ENCODE measurements at regions not wholly inside any gene's neighbourhood (a gene's known extent, or its start where the extent isn't known, plus 50 kb on each side); places are given as distances from the start of the nearest gene placed in this dataset.

DNA sequence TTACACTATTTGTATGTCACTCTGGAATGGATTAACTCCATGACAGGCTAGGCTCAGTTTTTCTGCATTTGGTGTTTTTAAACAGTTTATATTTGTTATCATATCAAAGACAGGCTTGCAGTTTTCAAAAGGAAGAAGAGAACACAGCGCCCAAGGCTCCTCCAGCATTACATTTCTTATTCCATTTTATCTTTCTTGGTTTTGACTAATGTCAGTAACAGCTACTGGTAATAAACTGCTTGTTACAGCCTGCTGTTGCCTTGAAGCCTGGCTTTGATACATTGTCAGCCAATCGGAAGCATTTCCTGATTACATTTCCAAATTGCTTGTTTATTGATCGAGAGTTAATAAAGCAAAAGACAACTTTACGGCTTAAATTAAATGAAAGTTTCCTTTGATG is 166.0 kb upstream of the MDFIC start:
- H3K9me3 ChIP-seq (ENCODE audit: control insufficient read depth, low read depth, low read length), result no peaks in the 10 kb centered on the region
- no peak overlapping the region for H3K27ac ChIP-seq (ENCODE audit: low read length)
- no peaks in the 10 kb centered on the region for H3K27me3 ChIP-seq (ENCODE audit: control insufficient read depth, insufficient read depth, low read length)
- no peak overlapping the region for H3K4me3 ChIP-seq (ENCODE audit: low read length)
- H3K9ac ChIP-seq (ENCODE audit: low read length), result no peak overlapping the region
- H3K36me3 ChIP-seq (ENCODE audit: control insufficient read depth, low read depth, low read length), result no peaks in the 10 kb centered on the region
- no peaks in the 10 kb centered on the region for H3K4me1 ChIP-seq (ENCODE audit: control insufficient read depth, low read depth, low read length)

DNA sequence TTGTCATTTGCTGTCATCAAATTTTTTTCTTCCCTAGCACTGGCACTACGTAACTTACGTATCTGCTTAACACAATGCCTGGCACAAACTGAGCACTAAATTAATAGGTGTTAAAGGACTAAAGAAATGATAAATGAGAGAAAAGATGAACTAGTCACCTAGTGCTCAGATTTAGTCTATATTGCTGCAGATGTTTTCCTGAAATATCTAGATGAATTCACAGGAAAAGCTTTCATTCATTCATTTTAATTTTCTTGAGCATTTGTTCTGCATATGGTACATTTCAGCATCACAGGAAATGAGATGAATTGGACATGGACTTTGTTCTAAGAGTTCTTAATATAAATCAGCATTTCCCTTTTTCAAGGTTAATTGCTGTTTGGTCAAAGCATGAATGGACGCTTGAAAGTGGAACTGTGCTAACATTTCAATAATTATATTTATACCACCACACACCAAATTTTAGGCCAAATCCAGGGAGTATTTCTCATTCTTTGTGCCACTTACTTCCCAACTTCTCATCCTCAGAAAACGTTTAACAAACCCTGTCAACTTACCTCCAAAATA is 163.2 kb upstream of the MDFIC start:
- Histone ChIP-seq H3K4me3 (ENCODE audit: low read length) (no peak overlapping the region), H3K9ac (ENCODE audit: low read length) (no peak overlapping the region), H3K36me3 (ENCODE audit: control insufficient read depth, low read depth, low read length) (no peaks in the 10 kb centered on the region), H3K27ac (ENCODE audit: low read length) (no peak overlapping the region), H3K9me3 (ENCODE audit: control insufficient read depth, low read depth, low read length) (no peaks in the 10 kb centered on the region), H3K27me3 (ENCODE audit: control insufficient read depth, insufficient read depth, low read length) (no peaks in the 10 kb centered on the region), H3K4me1 (ENCODE audit: control insufficient read depth, low read depth, low read length) (no peaks in the 10 kb centered on the region)

DNA sequence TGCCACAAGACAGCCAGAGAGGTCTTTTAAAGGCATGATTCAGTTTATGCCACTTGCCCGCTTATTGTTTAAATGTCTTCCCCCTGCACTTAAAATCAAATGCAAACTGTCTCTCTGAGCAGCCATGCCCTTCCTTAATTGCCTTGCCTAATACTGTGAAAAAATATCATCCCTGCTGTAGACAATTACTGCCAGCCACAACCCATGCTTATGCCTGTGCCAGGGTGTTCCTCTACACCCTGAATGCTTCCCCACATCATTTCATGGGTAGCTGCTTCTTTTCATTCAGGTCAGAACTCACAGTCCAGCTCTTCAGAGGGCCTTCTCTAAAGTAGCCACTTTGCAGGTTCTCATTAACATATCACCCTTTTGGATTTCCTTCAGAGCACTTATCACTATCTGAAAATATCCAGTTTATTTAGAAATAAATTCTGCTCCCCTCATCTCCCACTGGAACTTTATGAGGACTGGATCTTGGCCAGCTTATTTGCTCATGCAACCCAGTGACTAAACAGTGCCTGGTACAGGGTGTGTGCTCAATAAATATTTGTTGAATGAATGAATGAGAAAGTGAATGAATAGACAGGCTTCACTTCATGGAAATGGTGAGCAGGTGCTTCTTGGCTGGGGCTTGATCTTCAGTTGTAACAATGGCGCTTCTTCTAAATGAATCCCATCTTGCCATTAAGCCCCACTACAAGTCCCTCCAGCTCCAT is 162.4 kb upstream of the MDFIC start:
- Histone ChIP-seq H3K4me1 (ENCODE audit: control insufficient read depth, low read depth, low read length) (no peaks in the 10 kb centered on the region), H3K9ac (ENCODE audit: low read length) (no peak overlapping the region), H3K9me3 (ENCODE audit: control insufficient read depth, low read depth, low read length) (no peaks in the 10 kb centered on the region), H3K27me3 (ENCODE audit: control insufficient read depth, insufficient read depth, low read length) (no peaks in the 10 kb centered on the region), H3K27ac (ENCODE audit: low read length) (no peak overlapping the region), H3K36me3 (ENCODE audit: control insufficient read depth, low read depth, low read length) (no peaks in the 10 kb centered on the region), H3K4me3 (ENCODE audit: low read length) (no peak overlapping the region)

DNA sequence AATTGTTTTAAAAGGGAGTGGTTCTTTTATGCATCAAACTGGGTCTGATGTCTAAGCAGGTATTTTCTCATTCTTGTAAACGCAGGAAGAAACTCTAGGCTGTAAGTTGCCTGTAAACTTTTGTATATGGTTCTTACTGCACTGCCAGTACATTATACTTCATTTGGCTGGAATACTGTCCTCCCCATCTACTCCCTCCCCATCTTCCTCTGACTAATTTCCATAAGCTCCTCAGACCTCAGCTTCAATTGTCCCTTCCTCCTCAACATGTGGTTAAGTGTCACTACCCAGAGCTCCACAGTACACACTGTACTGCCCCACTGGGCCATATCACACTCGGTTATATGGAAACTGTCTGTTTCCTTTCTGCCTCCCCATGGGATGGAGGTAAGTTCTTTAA is 161.4 kb upstream of the MDFIC start:
- Histone ChIP-seq H3K36me3 (ENCODE audit: control insufficient read depth, low read depth, low read length) (no peaks in the 10 kb centered on the region), H3K4me3 (ENCODE audit: low read length) (no peak overlapping the region), H3K9me3 (ENCODE audit: control insufficient read depth, low read depth, low read length) (no peaks in the 10 kb centered on the region), H3K4me1 (ENCODE audit: control insufficient read depth, low read depth, low read length) (no peaks in the 10 kb centered on the region), H3K27ac (ENCODE audit: low read length) (no peak overlapping the region), H3K9ac (ENCODE audit: low read length) (no peak overlapping the region), H3K27me3 (ENCODE audit: control insufficient read depth, insufficient read depth, low read length) (no peaks in the 10 kb centered on the region)

DNA sequence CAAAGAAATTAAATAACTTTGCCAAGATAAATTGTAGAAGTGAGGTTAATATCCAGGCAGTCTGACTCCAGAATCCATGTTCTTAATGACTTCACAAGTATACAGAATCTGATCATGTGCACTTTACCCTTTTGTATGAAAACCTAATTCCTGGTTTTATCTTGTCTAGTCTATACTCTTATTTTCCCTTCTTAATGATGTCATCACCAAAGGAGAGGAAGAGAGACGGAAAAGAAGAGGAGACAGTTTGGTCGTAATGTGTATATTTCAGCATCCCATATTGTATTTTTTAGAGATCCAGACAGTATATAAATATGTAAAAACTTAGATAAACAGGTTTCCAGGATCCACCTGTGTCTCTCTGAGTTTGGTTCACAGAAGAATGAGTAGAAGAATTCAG is 159.9 kb upstream of the MDFIC start:
- Histone ChIP-seq H3K36me3 (ENCODE audit: control insufficient read depth, low read depth, low read length) (no peaks in the 10 kb centered on the region), H3K9ac (ENCODE audit: low read length) (no peak overlapping the region), H3K4me1 (ENCODE audit: control insufficient read depth, low read depth, low read length) (no peaks in the 10 kb centered on the region), H3K9me3 (ENCODE audit: control insufficient read depth, low read depth, low read length) (no peaks in the 10 kb centered on the region), H3K27ac (ENCODE audit: low read length) (no peak overlapping the region), H3K4me3 (ENCODE audit: low read length) (no peak overlapping the region), H3K27me3 (ENCODE audit: control insufficient read depth, insufficient read depth, low read length) (no peaks in the 10 kb centered on the region)

DNA sequence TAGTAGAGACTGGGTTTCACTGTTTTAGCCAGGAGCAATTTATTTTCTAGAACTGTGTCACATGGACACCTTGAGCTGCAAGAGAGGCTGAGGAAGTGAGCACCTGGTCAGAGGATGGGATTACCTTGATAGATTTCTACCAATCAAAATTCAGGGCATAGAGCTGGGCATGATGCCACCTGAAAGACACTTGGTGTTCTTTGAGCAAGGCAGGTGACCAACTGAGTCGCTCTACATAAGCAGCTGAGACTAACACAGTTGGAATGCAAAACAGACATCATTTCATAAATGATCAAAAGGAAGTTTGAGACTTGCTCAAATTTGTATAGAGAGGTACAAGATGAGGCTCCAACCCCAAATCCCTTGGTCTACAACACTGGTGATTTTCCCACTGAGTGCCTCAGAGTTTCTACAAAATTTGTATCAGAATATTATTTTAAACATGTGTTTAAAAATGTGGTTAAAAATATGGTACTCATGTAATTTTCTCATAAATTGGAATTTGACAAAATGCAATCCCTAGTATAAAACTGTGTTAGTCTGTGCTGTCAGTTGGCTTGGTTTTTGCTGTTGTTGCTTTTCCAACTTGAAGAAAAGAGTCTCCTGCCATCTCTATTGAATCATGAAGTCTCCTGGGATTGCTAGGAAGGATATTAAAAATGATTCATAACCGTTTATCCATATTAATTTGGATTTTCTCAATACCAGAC is 156.4 kb upstream of the MDFIC start:
- no peaks in the 10 kb centered on the region for H3K27me3 ChIP-seq (ENCODE audit: control insufficient read depth, insufficient read depth, low read length)
- H3K9me3 ChIP-seq (ENCODE audit: control insufficient read depth, low read depth, low read length), result no peaks in the 10 kb centered on the region

DNA sequence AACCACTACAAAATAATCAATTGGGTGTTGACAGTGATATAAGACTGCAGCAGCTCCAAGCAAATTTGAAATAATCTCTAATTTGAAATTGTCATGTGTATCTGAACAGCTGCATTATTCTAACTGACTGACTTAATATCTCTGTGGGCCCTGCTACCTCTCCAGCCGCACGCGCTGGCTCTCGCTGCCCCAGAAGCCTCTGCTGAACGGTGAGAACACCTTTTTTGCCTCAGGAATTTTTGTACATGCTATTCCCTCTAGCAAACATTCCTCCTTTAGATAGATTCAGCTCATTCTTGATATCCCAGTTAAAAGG is 155.9 kb upstream of the MDFIC start:
- no peak overlapping the region for H3K4me3 ChIP-seq (ENCODE audit: low read length)
- no peaks in the 10 kb centered on the region for H3K4me1 ChIP-seq (ENCODE audit: control insufficient read depth, low read depth, low read length)
- no peaks in the 10 kb centered on the region for H3K9me3 ChIP-seq (ENCODE audit: control insufficient read depth, low read depth, low read length)
- H3K36me3 ChIP-seq (ENCODE audit: control insufficient read depth, low read depth, low read length), result no peaks in the 10 kb centered on the region
- H3K27me3 ChIP-seq (ENCODE audit: control insufficient read depth, insufficient read depth, low read length), result no peaks in the 10 kb centered on the region
- H3K9ac ChIP-seq (ENCODE audit: low read length), result no peak overlapping the region
- no peak overlapping the region for H3K27ac ChIP-seq (ENCODE audit: low read length)

More for the DNA sequence above, 156.4 kb upstream of the MDFIC start:
- Histone ChIP-seq H3K4me1 (ENCODE audit: control insufficient read depth, low read depth, low read length) (no peaks in the 10 kb centered on the region), H3K4me3 (ENCODE audit: low read length) (no peak overlapping the region), H3K27ac (ENCODE audit: low read length) (no peak overlapping the region), H3K9ac (ENCODE audit: low read length) (no peak overlapping the region), H3K36me3 (ENCODE audit: control insufficient read depth, low read depth, low read length) (no peaks in the 10 kb centered on the region)

DNA sequence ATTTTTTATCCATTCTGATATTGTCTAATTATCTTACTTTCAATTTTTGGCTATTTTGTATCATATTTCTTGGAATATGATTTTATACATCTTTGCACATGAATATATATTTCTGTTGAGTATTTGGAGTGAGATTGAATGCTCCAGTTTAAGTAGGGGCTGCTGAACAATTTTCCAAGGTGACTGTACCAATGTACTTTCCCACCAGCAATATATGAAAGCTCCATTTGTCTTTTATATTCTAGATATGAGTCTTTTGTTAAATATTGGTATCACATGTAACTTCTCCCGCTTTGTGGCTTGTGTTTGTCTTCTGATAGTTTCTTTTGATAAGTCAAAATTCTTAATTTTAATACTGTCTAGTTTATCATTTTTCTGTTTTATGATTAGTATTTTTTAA is 144.6 kb upstream of the MDFIC start:
- Histone ChIP-seq H3K27ac (ENCODE audit: low read length) (no peak overlapping the region), H3K9me3 (ENCODE audit: control insufficient read depth, low read depth, low read length) (no peaks in the 10 kb centered on the region), H3K4me3 (ENCODE audit: low read length) (no peak overlapping the region), H3K36me3 (ENCODE audit: control insufficient read depth, low read depth, low read length) (no peaks in the 10 kb centered on the region), H3K9ac (ENCODE audit: low read length) (no peak overlapping the region), H3K27me3 (ENCODE audit: control insufficient read depth, insufficient read depth, low read length) (no peaks in the 10 kb centered on the region), H3K4me1 (ENCODE audit: control insufficient read depth, low read depth, low read length) (peaks cover 7% of the 10 kb centered on the region)

DNA sequence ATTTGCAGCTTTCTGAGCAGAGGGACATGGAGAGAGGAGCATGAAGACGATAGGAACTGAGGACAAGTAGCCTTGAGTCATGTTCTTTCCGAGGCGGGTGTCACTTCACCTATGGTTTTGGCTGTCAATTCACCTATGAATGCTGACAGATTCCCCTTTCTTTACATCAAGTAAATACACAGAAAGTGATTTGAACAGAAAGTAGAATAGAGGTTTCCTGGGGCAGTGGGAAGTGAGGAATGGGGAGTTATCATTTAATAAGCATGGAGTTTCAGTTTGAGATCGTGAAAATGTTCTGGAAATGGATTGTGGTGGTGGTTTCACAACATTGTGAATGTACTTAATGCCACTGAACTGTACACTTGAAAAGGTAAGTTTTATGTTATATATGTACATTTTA is 138.4 kb upstream of the MDFIC start:
- no peak overlapping the region for H3K9ac ChIP-seq (ENCODE audit: low read length)

DNA sequence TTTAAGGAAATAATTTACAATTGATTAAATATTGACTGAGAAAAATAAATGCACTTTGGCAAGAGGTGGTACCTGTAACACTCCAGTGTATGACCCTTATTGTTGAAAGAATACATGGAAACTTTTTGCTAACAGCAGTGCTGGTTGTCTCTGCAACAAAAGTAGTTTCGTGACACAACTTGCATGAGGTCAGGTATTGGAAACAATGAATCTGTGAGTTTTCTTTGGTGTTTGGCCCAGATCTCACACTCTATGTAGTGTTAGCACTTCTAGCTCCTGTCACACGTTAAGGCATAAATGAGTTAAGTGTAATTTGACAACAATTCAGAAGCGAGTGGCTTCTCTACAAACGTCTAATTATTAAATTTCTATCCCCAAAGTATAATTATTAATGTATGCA is 137.7 kb upstream of the MDFIC start:
- no peaks in the 10 kb centered on the region for H3K9me3 ChIP-seq (ENCODE audit: control insufficient read depth, low read depth, low read length)
- peaks cover under 1% of the 10 kb centered on the region for H3K4me1 ChIP-seq (ENCODE audit: control insufficient read depth, low read depth, low read length)
- H3K9ac ChIP-seq (ENCODE audit: low read length), result no peak overlapping the region
- no peaks in the 10 kb centered on the region for H3K27me3 ChIP-seq (ENCODE audit: control insufficient read depth, insufficient read depth, low read length)
- H3K4me3 ChIP-seq (ENCODE audit: low read length), result no peak overlapping the region
- no peak overlapping the region for H3K27ac ChIP-seq (ENCODE audit: low read length)
- no peaks in the 10 kb centered on the region for H3K36me3 ChIP-seq (ENCODE audit: control insufficient read depth, low read depth, low read length)

More for the DNA sequence above, 138.4 kb upstream of the MDFIC start:
- peaks cover 7% of the 10 kb centered on the region for H3K4me1 ChIP-seq (ENCODE audit: control insufficient read depth, low read depth, low read length)
- H3K27ac ChIP-seq (ENCODE audit: low read length), result no peak overlapping the region
- H3K4me3 ChIP-seq (ENCODE audit: low read length), result no peak overlapping the region
- H3K36me3 ChIP-seq (ENCODE audit: control insufficient read depth, low read depth, low read length), result no peaks in the 10 kb centered on the region
- no peaks in the 10 kb centered on the region for H3K9me3 ChIP-seq (ENCODE audit: control insufficient read depth, low read depth, low read length)
- no peaks in the 10 kb centered on the region for H3K27me3 ChIP-seq (ENCODE audit: control insufficient read depth, insufficient read depth, low read length)

DNA sequence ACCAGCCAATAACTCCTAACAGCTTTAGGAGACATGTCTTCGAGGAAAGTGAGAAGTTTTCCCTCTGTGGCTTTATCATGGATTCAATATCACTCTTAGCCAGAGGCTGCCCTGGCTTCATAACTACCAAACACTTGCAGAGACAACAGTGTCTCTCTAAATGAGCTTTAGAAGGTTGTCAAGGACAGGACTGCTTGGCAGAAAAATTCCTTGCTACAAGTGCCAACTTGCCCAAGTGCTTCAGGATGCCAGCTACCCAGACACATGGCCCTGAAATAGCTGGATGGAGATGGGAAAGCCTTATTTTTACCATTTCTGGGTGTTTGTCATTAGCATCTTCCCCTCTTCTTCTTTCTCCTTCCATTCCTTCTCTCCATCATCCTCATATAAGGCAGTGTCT is 137.1 kb upstream of the MDFIC start:
- H3K4me1 ChIP-seq (ENCODE audit: control insufficient read depth, low read depth, low read length), result no peaks in the 10 kb centered on the region
- H3K9me3 ChIP-seq (ENCODE audit: control insufficient read depth, low read depth, low read length), result no peaks in the 10 kb centered on the region
- no peak overlapping the region for H3K4me3 ChIP-seq (ENCODE audit: low read length)
- no peaks in the 10 kb centered on the region for H3K27me3 ChIP-seq (ENCODE audit: control insufficient read depth, insufficient read depth, low read length)
- H3K9ac ChIP-seq (ENCODE audit: low read length), result no peak overlapping the region
- no peak overlapping the region for H3K27ac ChIP-seq (ENCODE audit: low read length)
- no peaks in the 10 kb centered on the region for H3K36me3 ChIP-seq (ENCODE audit: control insufficient read depth, low read depth, low read length)

DNA sequence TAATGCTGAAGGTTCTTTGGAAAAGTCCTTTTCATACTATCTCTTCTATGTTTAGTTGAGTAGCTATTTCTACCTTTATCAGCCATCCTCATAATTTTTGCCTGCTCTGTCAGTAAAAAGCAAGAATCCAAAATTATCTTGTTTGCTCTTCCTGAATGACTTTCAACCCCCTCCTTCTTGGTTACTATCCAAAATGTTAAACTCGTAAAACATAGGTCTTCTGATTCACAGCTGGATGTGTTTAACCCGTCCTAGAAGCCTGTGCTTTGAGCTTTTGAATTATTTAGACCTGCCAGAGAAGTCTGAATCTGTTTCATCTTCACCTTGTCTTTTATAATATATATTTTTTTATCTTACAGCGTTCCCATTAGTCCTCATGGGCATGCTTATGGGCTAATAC is 136.4 kb upstream of the MDFIC start:
- H3K27ac ChIP-seq (ENCODE audit: low read length), result no peak overlapping the region
- H3K4me3 ChIP-seq (ENCODE audit: low read length), result no peak overlapping the region

More for the DNA sequence above, 136.4 kb upstream of the MDFIC start:
- no peaks in the 10 kb centered on the region for H3K36me3 ChIP-seq (ENCODE audit: control insufficient read depth, low read depth, low read length)
- no peaks in the 10 kb centered on the region for H3K4me1 ChIP-seq (ENCODE audit: control insufficient read depth, low read depth, low read length)
- no peaks in the 10 kb centered on the region for H3K9me3 ChIP-seq (ENCODE audit: control insufficient read depth, low read depth, low read length)
- no peak overlapping the region for H3K9ac ChIP-seq (ENCODE audit: low read length)
- no peaks in the 10 kb centered on the region for H3K27me3 ChIP-seq (ENCODE audit: control insufficient read depth, insufficient read depth, low read length)
